D721Med (cell line): ENCODE measurements at regions not wholly inside any gene's neighbourhood (a gene's known extent, or its start where the extent isn't known, plus 50 kb on each side); places are given as distances from the start of the nearest gene placed in this dataset.

Experiments used
- DNase-seq: peaks from one replicate; pipeline ENCODE4 v3.0.0; 2011; ENCODE audit warnings: low spot score; ENCODE audit not compliant: insufficient read length
- FAIRE-seq: peaks from 2 replicates; lab custom pipeline; 2011; peaks lifted over from hg19 to GRCh38; lab: Jason Lieb, UNC
- TF ChIP-seq, protein P1 (sequence below): IDR thresholded peaks from 2 replicates; pipeline ENCODE4 v1.5.1; 2012; ENCODE audit warnings: mild to moderate bottlenecking, control low read depth; ENCODE audit not compliant: insufficient read depth; ENCODE audit errors: missing control alignments

DNA sequence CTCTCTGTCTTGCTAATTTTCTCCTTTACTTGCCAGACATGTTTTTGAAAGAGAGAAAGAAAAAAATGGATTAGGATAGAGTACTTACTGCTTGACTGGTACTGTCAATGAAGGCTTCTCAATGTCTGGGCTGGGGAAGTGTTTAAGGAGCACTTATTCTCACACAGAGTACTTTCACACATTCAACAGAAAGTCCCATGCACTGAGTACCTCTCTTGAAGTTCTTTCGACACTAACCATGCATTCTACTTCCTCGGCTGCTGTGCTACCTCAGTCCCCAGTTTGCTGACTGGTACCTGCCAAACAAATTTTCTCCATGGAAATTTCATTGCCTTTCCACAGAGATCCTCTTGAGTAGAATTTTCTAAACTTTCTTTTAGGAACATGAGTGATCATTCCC, 281.9 kb downstream of the RBM26 start:
- no peak for DNase-seq
- TF ChIP-seq, protein P1, sequence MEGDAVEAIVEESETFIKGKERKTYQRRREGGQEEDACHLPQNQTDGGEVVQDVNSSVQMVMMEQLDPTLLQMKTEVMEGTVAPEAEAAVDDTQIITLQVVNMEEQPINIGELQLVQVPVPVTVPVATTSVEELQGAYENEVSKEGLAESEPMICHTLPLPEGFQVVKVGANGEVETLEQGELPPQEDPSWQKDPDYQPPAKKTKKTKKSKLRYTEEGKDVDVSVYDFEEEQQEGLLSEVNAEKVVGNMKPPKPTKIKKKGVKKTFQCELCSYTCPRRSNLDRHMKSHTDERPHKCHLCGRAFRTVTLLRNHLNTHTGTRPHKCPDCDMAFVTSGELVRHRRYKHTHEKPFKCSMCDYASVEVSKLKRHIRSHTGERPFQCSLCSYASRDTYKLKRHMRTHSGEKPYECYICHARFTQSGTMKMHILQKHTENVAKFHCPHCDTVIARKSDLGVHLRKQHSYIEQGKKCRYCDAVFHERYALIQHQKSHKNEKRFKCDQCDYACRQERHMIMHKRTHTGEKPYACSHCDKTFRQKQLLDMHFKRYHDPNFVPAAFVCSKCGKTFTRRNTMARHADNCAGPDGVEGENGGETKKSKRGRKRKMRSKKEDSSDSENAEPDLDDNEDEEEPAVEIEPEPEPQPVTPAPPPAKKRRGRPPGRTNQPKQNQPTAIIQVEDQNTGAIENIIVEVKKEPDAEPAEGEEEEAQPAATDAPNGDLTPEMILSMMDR, result no peak
- no peak for FAIRE-seq

DNA sequence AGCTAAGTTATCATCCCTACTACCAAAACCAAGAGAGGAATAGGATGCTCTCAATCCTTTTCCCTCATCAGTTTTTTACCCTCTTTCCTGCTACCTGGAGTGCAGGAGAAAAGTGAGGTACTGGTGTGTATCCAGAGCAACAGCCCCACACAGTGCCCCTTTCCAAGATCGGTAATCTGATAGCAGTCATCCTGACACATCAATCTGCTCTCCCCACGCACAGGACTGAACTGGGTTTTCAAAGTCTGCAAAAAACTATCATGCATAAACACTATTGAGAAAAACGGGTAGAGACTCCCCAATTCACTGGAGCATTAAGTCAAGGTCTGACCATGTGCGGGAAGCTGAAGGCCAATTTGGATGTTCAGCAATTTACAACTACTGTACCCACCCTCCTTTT, 284.8 kb downstream of the RBM26 start:
- no peak for DNase-seq
- TF ChIP-seq, protein P1, result no peak
- FAIRE-seq, result no peak

DNA sequence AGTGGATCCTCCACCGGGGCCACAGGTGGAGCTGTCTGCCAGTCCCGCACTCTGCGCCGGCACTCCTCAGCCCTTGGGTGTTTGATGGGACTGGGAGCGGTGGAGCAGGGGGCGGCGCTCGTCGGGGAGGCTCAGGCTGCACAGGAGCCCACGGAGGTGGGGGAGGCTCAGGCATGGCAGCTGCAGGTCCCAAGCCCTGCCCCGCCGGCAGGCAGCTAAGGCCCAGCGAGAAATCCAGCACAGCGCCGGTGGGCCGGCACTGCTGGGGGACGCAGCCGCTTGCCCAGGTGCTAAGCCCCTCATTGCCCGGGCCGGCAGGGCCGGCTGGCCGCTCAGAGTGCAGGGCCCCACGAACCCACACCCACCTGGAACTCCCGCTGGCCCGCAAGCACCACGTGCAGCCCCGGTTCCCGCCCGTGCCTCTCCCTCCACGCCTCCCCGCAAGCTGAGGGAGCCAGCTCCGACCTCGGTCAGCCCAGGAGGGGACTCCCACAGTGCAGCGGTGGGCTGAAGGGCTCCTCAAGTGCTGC, 286.4 kb downstream of the RBM26 start:
- DNase-seq (no peak), FAIRE-seq (no peak)
- TF ChIP-seq, protein P1, result no peak

DNA sequence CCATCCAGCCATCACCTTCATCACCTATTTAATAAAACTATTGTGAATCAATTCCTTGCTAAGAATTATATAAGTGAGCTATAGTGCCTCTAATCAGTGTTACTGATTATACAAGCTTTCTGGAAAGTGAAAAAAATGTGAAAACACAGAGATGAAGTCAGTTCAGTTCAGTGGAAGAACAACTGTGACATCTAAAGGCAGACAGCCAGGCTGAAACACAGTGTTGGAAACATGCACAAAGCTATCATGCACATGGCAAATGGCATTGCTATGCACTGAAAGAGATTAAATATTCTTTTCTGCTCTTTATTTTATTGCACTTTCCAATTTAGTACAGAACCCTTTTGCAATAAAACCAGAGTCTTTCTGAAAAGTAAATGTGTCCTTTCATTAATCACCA, 294.0 kb downstream of the RBM26 start:
- FAIRE-seq (no peak), DNase-seq (no peak)
- TF ChIP-seq, protein P1, result no peak

DNA sequence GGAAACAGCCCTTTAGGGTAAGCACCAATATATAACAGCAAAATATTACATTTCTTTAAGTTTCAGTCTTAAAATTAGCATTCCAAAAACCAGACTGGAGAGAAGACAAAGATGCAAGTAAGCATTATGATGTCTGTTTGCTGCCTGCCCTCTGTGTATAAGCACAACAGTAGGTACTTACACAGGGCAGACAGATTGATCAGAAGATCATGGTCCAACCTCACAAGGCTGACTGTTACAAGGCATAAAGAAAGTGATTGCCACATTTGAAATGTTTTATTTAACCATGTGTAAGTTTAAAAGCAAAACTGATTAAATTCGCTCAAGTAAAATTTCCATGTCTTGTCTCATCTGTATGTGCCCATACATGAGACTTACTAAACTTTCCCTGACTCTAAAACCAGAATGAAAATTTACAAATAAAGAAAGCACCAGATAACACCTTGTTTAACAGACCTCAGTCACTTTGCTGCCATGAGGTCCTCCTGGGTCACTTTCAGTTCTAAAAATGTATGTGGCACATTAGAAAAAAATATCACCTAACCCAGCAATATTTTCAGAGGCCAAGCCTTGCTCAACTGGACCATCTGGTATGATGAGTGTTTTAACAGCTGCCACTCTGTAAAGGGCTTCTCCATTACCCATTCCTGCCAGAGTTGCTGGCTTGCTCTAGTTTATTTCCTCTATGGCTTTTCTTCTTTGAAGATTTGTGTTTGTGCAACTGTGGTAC, 297.0 kb downstream of the RBM26 start:
- TF ChIP-seq, protein P1, result no peak
- FAIRE-seq, result no peak
- DNase-seq, result no peak

DNA sequence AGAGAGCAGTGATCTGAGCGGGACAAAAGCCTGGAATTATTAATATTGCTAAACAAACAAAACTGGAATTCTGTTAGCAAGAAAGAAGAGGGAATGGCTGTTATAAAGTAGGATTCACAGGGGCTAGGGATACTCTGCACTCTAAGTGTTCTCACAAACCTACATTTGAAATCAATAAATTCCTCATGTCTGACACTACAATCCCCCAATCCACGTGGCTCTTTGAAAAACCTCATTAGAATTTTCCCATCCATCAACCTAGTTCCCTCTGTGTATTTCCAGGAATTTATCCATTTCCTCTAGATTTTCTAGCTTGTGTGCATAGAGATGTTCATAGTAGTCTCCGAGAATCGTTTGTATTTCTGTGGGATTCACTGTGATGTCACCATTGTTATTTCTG, 307.5 kb downstream of the RBM26 start:
- TF ChIP-seq, protein P1, result no peak
- no peak for DNase-seq
- no peak for FAIRE-seq

DNA sequence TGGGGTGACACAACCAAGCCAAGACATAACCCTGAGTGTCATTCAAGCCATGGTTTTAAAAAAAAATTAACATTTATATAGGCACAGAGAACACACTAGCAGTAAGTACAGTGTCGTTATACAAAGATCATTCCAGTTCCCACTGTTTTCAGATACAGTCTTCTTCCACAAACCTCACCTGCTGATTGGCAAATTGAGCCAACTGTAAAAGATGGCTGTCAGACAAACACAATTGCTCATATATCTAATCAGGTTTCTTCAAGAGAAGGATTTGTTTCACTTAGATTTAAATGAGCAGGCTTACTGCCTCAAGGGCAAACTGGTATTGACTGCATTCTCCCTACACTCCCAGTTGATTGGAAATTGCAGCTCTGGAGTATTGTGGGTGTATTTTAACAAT, 308.9 kb downstream of the RBM26 start:
- FAIRE-seq (no peak), DNase-seq (no peak)
- TF ChIP-seq, protein P1, result no peak
